Activated CD4-positive, alpha-beta memory T cell treated with anti-CD3 and anti-CD28 coated beads for 36 hours (primary cell): ENCODE measurements at regions not wholly inside any gene's neighbourhood (a gene's known extent, or its start where the extent isn't known, plus 50 kb on each side); places are given as distances from the start of the nearest gene placed in this dataset.
A peak's percentile ranks its signal among the peaks of the same experiment; 100 is the strongest.
"Not testable (repeated sequence)": the region's sequence is repeated elsewhere in the genome, so short reads cannot be mapped to it uniquely, and the experiment has no call there.

ENCODE experiments used
- CTCF ChIA-PET: fragments of 350-600 bp; sonication (Branson Sonifier 250); formaldehyde crosslinking; loops from one replicate; lab custom pipeline; 2021; ENCODE audit warnings: antibody characterized with exemption, inconsistent platforms; lab: Charles Lee
- POLR2A ChIA-PET: fragments of 350-600 bp; sonication (Branson Sonifier 250); formaldehyde crosslinking; loops from one replicate; lab custom pipeline; 2021; ENCODE audit warnings: antibody characterized with exemption; lab: Charles Lee
- DNase-seq: peaks from one replicate; pipeline ENCODE4 v3.0.0-alpha.2; 2020
- H3K27ac Mint-ChIP-seq: one replicate; pipeline ENCODE4 v1.8.0; 2021; ENCODE audit warnings: mixed read lengths
- H3K27me3 Mint-ChIP-seq: one replicate; pipeline ENCODE4 v1.8.0; 2021; ENCODE audit warnings: mixed read lengths
- H3K36me3 Mint-ChIP-seq: one replicate; pipeline ENCODE4 v1.8.0; 2021; ENCODE audit warnings: mixed read lengths
- H3K4me1 Mint-ChIP-seq: one replicate; pipeline ENCODE4 v1.8.0; 2021; ENCODE audit warnings: low read depth, mixed read lengths
- H3K4me3 Mint-ChIP-seq: one replicate; pipeline ENCODE4 v1.8.0; 2021; ENCODE audit warnings: mild to moderate bottlenecking, mixed read lengths
- H3K9me3 Mint-ChIP-seq: one replicate; pipeline ENCODE4 v1.8.0; 2021; ENCODE audit warnings: mixed read lengths
- intact Hi-C: fragments of 100-400 bp; cut with micrococcal nuclease; formaldehyde crosslinking; loops from one replicate; pipeline ENCODE4 v1.15.1; 2023

- no peak overlapping the region for H3K27ac Mint-ChIP-seq
- no peaks in the 10 kb centered on the region for H3K27me3 Mint-ChIP-seq
- no peak overlapping the region for H3K4me3 Mint-ChIP-seq
- DNase-seq: no peak
- intact Hi-C loops: no loop called here
- H3K36me3 Mint-ChIP-seq: no peaks in the 10 kb centered on the region
- no peaks in the 10 kb centered on the region for H3K9me3 Mint-ChIP-seq
- peaks cover 4% of the 10 kb centered on the region for H3K4me1 Mint-ChIP-seq
- ChIA-PET POLR2A (no interaction called here), CTCF (no interaction called here)
Observed at GRCh38 chrY:7730071-7730470, 818.5 kb upstream of the AMELY start.

GRCh38 chrY:7729318-7730011 lies 817.9 kb upstream of the AMELY start:
- peak; percentile 20 for DNase-seq
- no peak overlapping the region for H3K4me3 Mint-ChIP-seq
- no peaks in the 10 kb centered on the region for H3K27me3 Mint-ChIP-seq
- H3K27ac Mint-ChIP-seq: no peak overlapping the region
- H3K4me1 Mint-ChIP-seq: peaks cover 4% of the 10 kb centered on the region
- intact Hi-C loops: no loop called here
- ChIA-PET POLR2A (no interaction called here), CTCF (no interaction called here)
- no peaks in the 10 kb centered on the region for H3K9me3 Mint-ChIP-seq
- no peaks in the 10 kb centered on the region for H3K36me3 Mint-ChIP-seq

GRCh38 chrY:7728935-7729317 lies 817.4 kb upstream of the AMELY start:
- no peaks in the 10 kb centered on the region for H3K36me3 Mint-ChIP-seq
- H3K9me3 Mint-ChIP-seq: no peaks in the 10 kb centered on the region
- ChIA-PET POLR2A (no interaction called here), CTCF (no interaction called here)
- no peak overlapping the region for H3K4me3 Mint-ChIP-seq
- peak; percentile 42 for DNase-seq
- H3K27ac Mint-ChIP-seq: no peak overlapping the region
- no peaks in the 10 kb centered on the region for H3K27me3 Mint-ChIP-seq
- intact Hi-C loops: no loop called here
- peaks cover 4% of the 10 kb centered on the region for H3K4me1 Mint-ChIP-seq

- Mint-ChIP-seq H3K27ac (no peak overlapping the region), H3K36me3 (no peaks in the 10 kb centered on the region), H3K27me3 (no peaks in the 10 kb centered on the region), H3K4me1 (peaks cover 4% of the 10 kb centered on the region), H3K4me3 (no peak overlapping the region), H3K9me3 (no peaks in the 10 kb centered on the region)
- ChIA-PET CTCF (no interaction called here), POLR2A (no interaction called here)
- DNase-seq: no peak
- intact Hi-C loops: no loop called here
Observed at GRCh38 chrY:7725791-7726460, 814.4 kb upstream of the AMELY start.

GRCh38 chrY:7723991-7724632 lies 812.6 kb upstream of the AMELY start:
- Mint-ChIP-seq H3K4me1 (no peaks in the 10 kb centered on the region), H3K27me3 (no peaks in the 10 kb centered on the region), H3K36me3 (no peaks in the 10 kb centered on the region), H3K27ac (no peak overlapping the region), H3K9me3 (no peaks in the 10 kb centered on the region), H3K4me3 (no peak overlapping the region)
- no peak for DNase-seq
- intact Hi-C loops: no loop called here
- POLR2A ChIA-PET: no interaction called here
- CTCF ChIA-PET: no interaction called here

GRCh38 chrY:7723127-7723526 lies 811.6 kb upstream of the AMELY start:
- H3K9me3 Mint-ChIP-seq: no peaks in the 10 kb centered on the region
- H3K4me1 Mint-ChIP-seq: no peaks in the 10 kb centered on the region
- H3K27ac Mint-ChIP-seq: no peak overlapping the region
- H3K27me3 Mint-ChIP-seq: no peaks in the 10 kb centered on the region
- H3K4me3 Mint-ChIP-seq: no peak overlapping the region
- H3K36me3 Mint-ChIP-seq: no peaks in the 10 kb centered on the region
- no peak for DNase-seq
- intact Hi-C loops: no loop called here
- POLR2A ChIA-PET: no interaction called here
- CTCF ChIA-PET: no interaction called here

- intact Hi-C loops: no loop called here
- Mint-ChIP-seq H3K36me3 (no peaks in the 10 kb centered on the region), H3K9me3 (no peaks in the 10 kb centered on the region), H3K27ac (no peak overlapping the region), H3K27me3 (no peaks in the 10 kb centered on the region), H3K4me3 (no peak overlapping the region), H3K4me1 (no peaks in the 10 kb centered on the region)
- DNase-seq: no peak
- ChIA-PET CTCF (interaction anchor here (0.6 kb wide), 1 partner anchor 13 kb away, joined by 3 read pairs; no protein-coding TSS in a partner anchor), POLR2A (no interaction called here)
Observed at GRCh38 chrY:7722566-7722965, 811.0 kb upstream of the AMELY start.

- Mint-ChIP-seq H3K9me3 (no peaks in the 10 kb centered on the region), H3K36me3 (no peaks in the 10 kb centered on the region), H3K27me3 (no peaks in the 10 kb centered on the region), H3K4me3 (no peak overlapping the region), H3K27ac (no peak overlapping the region), H3K4me1 (no peaks in the 10 kb centered on the region)
- CTCF ChIA-PET: no interaction called here
- DNase-seq: no peak
- POLR2A ChIA-PET: no interaction called here
- intact Hi-C loops: no loop called here
Observed at GRCh38 chrY:7720974-7721373, 809.4 kb upstream of the AMELY start.

GRCh38 chrY:7719271-7719670 lies 807.7 kb upstream of the AMELY start:
- Mint-ChIP-seq H3K27ac (no peak overlapping the region), H3K36me3 (no peaks in the 10 kb centered on the region), H3K4me3 (no peak overlapping the region), H3K4me1 (no peaks in the 10 kb centered on the region), H3K9me3 (no peaks in the 10 kb centered on the region), H3K27me3 (no peaks in the 10 kb centered on the region)
- ChIA-PET POLR2A (no interaction called here), CTCF (no interaction called here)
- intact Hi-C loops: no loop called here
- DNase-seq: no peak

GRCh38 chrY:7718626-7719025 lies 807.1 kb upstream of the AMELY start:
- no peak overlapping the region for H3K4me3 Mint-ChIP-seq
- H3K4me1 Mint-ChIP-seq: no peaks in the 10 kb centered on the region
- no peak for DNase-seq
- intact Hi-C loops: no loop called here
- ChIA-PET CTCF (no interaction called here), POLR2A (no interaction called here)
- H3K27ac Mint-ChIP-seq: no peak overlapping the region
- no peaks in the 10 kb centered on the region for H3K36me3 Mint-ChIP-seq
- H3K27me3 Mint-ChIP-seq: no peaks in the 10 kb centered on the region
- no peaks in the 10 kb centered on the region for H3K9me3 Mint-ChIP-seq

- Mint-ChIP-seq H3K27me3 (peaks cover under 1% of the 10 kb centered on the region), H3K36me3 (no peaks in the 10 kb centered on the region), H3K27ac (no peak overlapping the region), H3K4me3 (no peak overlapping the region), H3K4me1 (no peaks in the 10 kb centered on the region), H3K9me3 (no peaks in the 10 kb centered on the region)
- DNase-seq: no peak
- intact Hi-C loops: no loop called here
- CTCF ChIA-PET: no interaction called here
- POLR2A ChIA-PET: no interaction called here
Observed at GRCh38 chrY:7718126-7718525, 806.6 kb upstream of the AMELY start.

- no peak for DNase-seq
- intact Hi-C loops: no loop called here
- ChIA-PET POLR2A (no interaction called here), CTCF (no interaction called here)
- Mint-ChIP-seq H3K36me3 (no peaks in the 10 kb centered on the region), H3K27ac (no peak overlapping the region), H3K27me3 (peaks cover 4% of the 10 kb centered on the region), H3K4me3 (no peak overlapping the region), H3K9me3 (no peaks in the 10 kb centered on the region), H3K4me1 (no peaks in the 10 kb centered on the region)
Observed at GRCh38 chrY:7714426-7714825, 802.9 kb upstream of the AMELY start.

- CTCF ChIA-PET, H3K4me1 Mint-ChIP-seq, H3K4me3 Mint-ChIP-seq, POLR2A ChIA-PET, H3K9me3 Mint-ChIP-seq, H3K36me3 Mint-ChIP-seq, H3K27ac Mint-ChIP-seq, DNase-seq, H3K27me3 Mint-ChIP-seq, intact Hi-C loops: not testable (repeated sequence)
Observed at GRCh38 chrY:7713738-7714137, 802.2 kb upstream of the AMELY start.
